Activated CD4-positive, alpha-beta T cell treated with anti-CD3 and anti-CD28 coated beads, Interleukin-2, amount 10 ng/mL, durations not matched to agents 24 days and 14 days (primary cell): ENCODE measurements at regions not wholly inside any gene's neighbourhood (a gene's known extent, or its start where the extent isn't known, plus 50 kb on each side); places are given as distances from the start of the nearest gene placed in this dataset.

Experiments
- DNase-seq: peaks from one replicate; pipeline ENCODE4 v3.0.0; 2022
- H3K27ac Mint-ChIP-seq: one replicate; pipeline ENCODE4 v1.8.0; 2022; ENCODE audit warnings: mild to moderate bottlenecking, mixed read lengths
- H3K27me3 Mint-ChIP-seq: one replicate; pipeline ENCODE4 v1.8.0; 2022; ENCODE audit warnings: mixed read lengths
- H3K36me3 Mint-ChIP-seq: one replicate; pipeline ENCODE4 v1.8.0; 2022; ENCODE audit warnings: low read depth, mild to moderate bottlenecking, mixed read lengths
- H3K4me1 Mint-ChIP-seq: one replicate; pipeline ENCODE4 v1.8.0; 2021; ENCODE audit warnings: mixed read lengths
- H3K4me3 Mint-ChIP-seq: one replicate; pipeline ENCODE4 v1.8.0; 2022; ENCODE audit warnings: mild to moderate bottlenecking, moderate library complexity, mixed read lengths
- H3K9me3 Mint-ChIP-seq: one replicate; pipeline ENCODE4 v1.8.0; 2021; ENCODE audit warnings: mixed read lengths
- intact Hi-C: fragments of 100-400 bp; cut with micrococcal nuclease; formaldehyde crosslinking; loops from one replicate; pipeline ENCODE4 v1.15.1; 2023

DNA sequence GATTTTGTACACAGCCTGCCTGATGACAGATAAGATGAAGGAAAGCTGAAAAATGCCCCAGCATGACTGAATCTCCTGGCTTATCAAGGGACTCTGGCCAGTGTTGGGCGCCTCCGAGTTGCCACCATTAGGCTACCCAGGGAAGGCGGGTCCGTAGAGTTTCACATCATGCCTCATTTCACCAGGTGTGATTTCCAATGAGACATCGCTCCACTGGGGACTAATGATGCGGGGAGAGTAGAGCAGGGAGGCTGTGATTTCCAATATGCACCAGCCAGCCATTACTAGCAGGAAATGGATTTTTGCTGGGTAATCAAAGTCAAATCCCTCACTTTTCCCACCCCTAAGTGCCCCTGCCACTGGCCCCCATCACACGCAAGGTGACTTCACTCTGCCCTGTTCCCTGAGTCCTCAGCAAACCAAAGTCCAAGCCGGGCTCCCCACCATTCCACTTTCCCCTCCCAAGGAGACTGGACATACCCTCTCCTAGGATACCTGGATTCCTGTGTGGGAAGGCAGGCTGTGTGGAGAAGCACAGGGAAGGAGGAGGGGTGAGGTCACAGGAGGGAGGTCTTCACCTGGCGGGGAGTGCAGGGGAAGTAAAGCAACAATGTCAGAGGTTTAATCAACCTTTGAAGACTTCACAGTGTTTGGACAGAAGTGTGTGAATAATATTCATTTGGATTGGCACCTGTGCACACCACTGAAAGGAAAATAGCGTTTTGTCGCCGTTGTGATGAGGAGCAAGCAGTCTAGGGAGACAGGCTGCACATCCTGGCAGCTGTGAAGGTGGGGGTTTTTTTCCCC, 613.3 kb upstream of the CADM1 start:
- H3K27me3 Mint-ChIP-seq: no peaks in the 10 kb centered on the region
- H3K4me3 Mint-ChIP-seq: no peak overlapping the region
- no peak overlapping the region for H3K27ac Mint-ChIP-seq
- H3K4me1 Mint-ChIP-seq: no peaks in the 10 kb centered on the region
- no peaks in the 10 kb centered on the region for H3K36me3 Mint-ChIP-seq
- DNase-seq: no peak
- intact Hi-C loops: no loop called here
- H3K9me3 Mint-ChIP-seq: no peaks in the 10 kb centered on the region

DNA sequence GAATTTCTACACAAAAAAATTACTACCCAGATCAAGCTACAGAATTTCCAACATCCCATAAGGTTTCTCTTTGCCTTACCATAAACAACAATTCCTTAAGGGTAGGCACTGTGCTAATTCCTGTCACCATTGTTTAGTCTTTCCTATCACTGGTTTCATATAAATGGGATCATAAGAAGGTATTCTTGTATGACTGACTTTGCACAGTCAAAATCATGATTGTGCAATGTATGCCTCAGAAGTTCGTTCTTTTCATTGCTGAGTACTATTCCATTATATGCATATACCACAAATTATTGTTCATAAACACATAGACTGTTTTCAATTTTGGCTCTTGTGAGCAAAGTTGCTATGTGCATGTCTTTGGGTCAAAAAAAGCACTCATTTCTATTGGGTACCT, 611.6 kb upstream of the CADM1 start:
- no peaks in the 10 kb centered on the region for H3K9me3 Mint-ChIP-seq
- no peaks in the 10 kb centered on the region for H3K4me1 Mint-ChIP-seq
- no peaks in the 10 kb centered on the region for H3K27me3 Mint-ChIP-seq
- intact Hi-C loops: no loop called here
- no peak overlapping the region for H3K4me3 Mint-ChIP-seq
- H3K36me3 Mint-ChIP-seq: no peaks in the 10 kb centered on the region
- H3K27ac Mint-ChIP-seq: no peak overlapping the region
- no peak for DNase-seq

DNA sequence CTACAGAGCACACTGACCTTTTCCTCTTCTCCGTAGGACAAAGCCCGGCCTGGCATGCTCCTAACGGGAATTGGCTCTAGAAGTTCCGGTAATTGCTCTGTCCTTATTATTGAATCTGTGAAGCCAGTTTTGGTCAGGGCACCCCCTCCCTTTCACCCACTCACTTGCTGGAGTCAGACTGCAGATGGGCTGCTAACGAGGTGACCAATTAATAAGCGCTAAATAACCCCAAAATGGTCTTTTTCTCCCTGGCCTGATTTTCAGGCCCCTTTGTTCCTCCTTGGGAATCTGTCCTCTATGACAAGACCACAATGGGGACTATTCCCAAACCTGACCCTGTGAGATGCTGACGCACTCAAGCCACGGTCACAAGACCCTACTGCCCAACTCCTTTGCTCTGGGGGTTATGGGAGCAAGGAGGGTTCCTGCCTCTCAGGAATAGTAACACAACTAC, 610.0 kb upstream of the CADM1 start:
- H3K9me3 Mint-ChIP-seq: no peaks in the 10 kb centered on the region
- no peak for DNase-seq
- no peak overlapping the region for H3K27ac Mint-ChIP-seq
- intact Hi-C loops: no loop called here
- no peaks in the 10 kb centered on the region for H3K36me3 Mint-ChIP-seq
- no peak overlapping the region for H3K4me3 Mint-ChIP-seq
- no peaks in the 10 kb centered on the region for H3K27me3 Mint-ChIP-seq
- H3K4me1 Mint-ChIP-seq: no peaks in the 10 kb centered on the region

DNA sequence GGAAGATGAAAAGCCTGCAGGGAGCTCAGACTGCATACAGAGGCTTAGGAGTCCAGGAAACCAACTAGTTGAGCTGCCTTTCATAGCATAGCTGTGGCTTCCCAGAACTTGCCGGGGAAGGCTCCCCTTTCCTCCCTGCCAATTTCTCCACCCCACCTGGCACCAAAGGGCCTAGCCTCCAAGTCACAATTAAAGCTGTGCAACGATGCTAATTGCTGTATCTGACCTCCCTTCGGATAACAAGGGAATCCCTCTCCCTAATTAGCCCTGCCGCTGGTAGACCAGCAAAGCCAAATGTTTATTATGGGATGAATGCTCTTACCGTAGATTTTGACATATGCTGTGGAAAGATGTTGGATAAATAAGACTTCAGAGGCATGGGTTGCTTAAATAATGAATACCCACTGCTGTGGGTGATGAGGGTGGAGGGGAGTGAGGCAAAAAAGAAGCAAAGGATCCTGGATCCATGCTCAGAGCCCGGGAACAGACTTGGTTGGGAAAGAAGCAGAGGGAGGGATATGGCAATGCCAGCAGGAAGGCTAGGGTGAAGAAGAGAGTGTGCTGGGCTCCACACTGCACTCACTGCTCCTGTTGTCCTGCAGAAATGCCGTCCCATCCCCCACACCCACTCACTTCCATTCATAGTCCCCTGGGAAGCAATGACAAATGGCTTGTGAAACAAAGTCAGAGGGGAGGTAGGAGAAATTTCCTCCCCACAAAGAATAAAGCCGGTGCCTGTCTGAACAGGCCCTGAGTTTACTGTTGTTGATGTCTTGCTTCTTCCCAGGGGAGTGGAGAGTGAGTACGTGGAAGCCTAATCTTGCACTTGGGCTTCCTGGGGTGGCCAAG, 608.1 kb upstream of the CADM1 start:
- intact Hi-C loops: no loop called here
- Mint-ChIP-seq H3K27me3 (no peaks in the 10 kb centered on the region), H3K36me3 (no peaks in the 10 kb centered on the region)

DNA sequence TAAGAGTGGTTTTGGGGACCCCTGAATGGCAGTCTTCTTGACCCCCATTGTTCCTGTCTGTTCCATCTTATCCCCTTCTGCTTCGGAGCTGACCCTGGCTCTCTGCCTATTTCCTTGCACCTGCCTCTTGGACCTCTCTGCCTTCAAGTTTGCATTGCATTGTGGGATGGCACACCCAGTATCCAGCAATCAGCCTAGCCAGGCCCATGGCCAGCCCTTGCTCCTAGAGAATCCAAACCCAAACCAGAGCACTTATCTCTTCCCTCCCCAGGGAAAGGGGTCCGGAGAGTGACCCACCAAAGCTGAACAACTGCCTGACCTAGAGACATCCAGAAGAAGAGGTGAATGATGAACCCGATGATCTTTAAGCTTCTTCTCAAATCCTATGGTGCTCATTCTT, 607.3 kb upstream of the CADM1 start:
- no peak for DNase-seq
- Mint-ChIP-seq H3K4me1 (no peaks in the 10 kb centered on the region), H3K4me3 (no peak overlapping the region), H3K27me3 (no peaks in the 10 kb centered on the region), H3K36me3 (no peaks in the 10 kb centered on the region), H3K27ac (no peak overlapping the region), H3K9me3 (no peaks in the 10 kb centered on the region)
- intact Hi-C loops: no loop called here

More for the DNA sequence above, 608.1 kb upstream of the CADM1 start:
- H3K4me1 Mint-ChIP-seq: no peaks in the 10 kb centered on the region
- no peak overlapping the region for H3K27ac Mint-ChIP-seq
- H3K4me3 Mint-ChIP-seq: no peak overlapping the region
- no peak for DNase-seq
- no peaks in the 10 kb centered on the region for H3K9me3 Mint-ChIP-seq

DNA sequence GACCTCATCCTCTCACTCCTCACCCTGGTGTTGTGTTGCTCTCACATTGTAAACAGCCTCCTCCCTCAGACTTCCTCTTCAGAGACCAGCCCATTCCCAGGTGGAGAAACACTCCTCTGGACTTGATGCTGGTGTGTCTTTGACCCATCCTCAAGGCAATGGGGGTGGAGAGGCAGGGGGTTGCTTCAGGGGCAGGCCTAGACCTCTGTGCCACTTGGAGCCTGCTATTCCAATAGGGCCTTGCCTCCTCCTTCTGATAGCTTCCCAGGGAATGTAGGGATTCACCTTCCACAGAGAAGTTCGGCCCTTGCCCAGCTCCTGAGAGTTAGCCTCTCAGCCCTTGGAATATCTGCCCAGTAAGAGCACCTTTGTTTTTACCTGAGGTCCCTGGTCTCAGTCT, 606.6 kb upstream of the CADM1 start:
- H3K4me1 Mint-ChIP-seq: no peaks in the 10 kb centered on the region
- no peak for DNase-seq
- intact Hi-C loops: no loop called here
- H3K27me3 Mint-ChIP-seq: no peaks in the 10 kb centered on the region
- no peaks in the 10 kb centered on the region for H3K9me3 Mint-ChIP-seq
- H3K36me3 Mint-ChIP-seq: no peaks in the 10 kb centered on the region
- no peak overlapping the region for H3K27ac Mint-ChIP-seq
- no peak overlapping the region for H3K4me3 Mint-ChIP-seq

DNA sequence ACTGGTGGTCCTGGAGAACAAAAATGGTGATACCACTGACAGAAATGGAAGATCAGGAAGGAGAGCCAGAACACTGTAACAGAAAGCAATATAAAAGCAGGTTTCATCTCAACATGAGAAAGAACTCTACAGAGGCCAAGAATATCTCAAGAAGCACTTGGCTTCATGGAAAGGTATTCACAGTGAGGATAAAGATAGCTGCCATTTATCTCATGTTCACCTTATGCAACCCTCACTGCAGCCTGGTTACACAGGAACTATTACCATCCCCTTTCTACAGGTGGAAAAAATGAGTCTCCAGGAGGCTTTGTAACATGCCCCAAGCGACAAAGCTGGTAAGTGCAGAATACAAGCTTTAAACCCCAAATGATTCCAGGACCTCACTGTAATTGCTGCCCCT, 606.1 kb upstream of the CADM1 start:
- intact Hi-C loops: no loop called here
- DNase-seq: no peak
- H3K36me3 Mint-ChIP-seq: no peaks in the 10 kb centered on the region
- no peaks in the 10 kb centered on the region for H3K9me3 Mint-ChIP-seq
- H3K4me1 Mint-ChIP-seq: no peaks in the 10 kb centered on the region
- no peak overlapping the region for H3K27ac Mint-ChIP-seq
- H3K27me3 Mint-ChIP-seq: no peaks in the 10 kb centered on the region
- no peak overlapping the region for H3K4me3 Mint-ChIP-seq

DNA sequence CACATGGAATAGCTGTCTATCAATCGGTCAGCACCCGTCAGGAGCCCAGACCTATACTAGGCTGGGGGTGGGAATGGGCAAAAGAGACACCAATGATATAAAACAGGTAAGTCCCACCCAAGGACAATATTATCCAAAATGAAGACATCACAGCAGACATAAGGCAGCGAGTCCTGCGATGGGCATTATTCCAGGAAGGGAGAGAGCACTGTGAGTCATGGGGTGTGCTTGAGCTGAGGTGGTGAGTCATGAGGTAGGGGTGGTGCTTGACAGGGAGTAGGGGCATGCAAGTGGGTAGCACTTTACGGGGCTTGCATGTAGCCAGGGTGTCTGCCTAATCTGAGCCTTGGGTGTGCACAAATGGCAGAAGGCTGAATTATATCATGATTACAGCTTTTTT, 605.0 kb upstream of the CADM1 start:
- Mint-ChIP-seq H3K4me3 (no peak overlapping the region), H3K4me1 (no peaks in the 10 kb centered on the region), H3K27me3 (no peaks in the 10 kb centered on the region), H3K9me3 (no peaks in the 10 kb centered on the region), H3K27ac (no peak overlapping the region), H3K36me3 (no peaks in the 10 kb centered on the region)
- DNase-seq: no peak
- intact Hi-C loops: no loop called here

DNA sequence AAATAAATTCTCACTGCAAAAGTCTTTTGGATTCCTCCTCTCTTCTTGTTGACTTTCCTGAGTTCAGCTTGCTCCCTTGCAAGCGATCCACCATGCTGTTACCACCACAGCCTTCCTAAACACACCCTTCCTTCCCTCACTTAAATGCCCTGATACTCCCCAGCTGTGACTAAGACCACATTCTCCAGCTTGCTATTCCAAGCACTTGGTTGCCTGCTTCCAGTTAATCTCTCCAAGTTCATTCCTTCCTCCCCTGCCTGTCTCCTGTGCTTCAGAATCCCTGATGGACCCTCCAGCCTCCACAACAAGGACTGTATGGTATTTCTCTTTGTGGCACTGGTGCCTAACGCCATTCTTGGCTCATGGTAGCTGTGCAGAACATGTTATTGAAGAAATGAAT, 603.9 kb upstream of the CADM1 start:
- H3K27ac Mint-ChIP-seq: no peak overlapping the region
- intact Hi-C loops: no loop called here
- no peaks in the 10 kb centered on the region for H3K27me3 Mint-ChIP-seq
- no peak for DNase-seq
- H3K9me3 Mint-ChIP-seq: no peaks in the 10 kb centered on the region
- no peaks in the 10 kb centered on the region for H3K36me3 Mint-ChIP-seq
- H3K4me3 Mint-ChIP-seq: no peak overlapping the region
- no peaks in the 10 kb centered on the region for H3K4me1 Mint-ChIP-seq

DNA sequence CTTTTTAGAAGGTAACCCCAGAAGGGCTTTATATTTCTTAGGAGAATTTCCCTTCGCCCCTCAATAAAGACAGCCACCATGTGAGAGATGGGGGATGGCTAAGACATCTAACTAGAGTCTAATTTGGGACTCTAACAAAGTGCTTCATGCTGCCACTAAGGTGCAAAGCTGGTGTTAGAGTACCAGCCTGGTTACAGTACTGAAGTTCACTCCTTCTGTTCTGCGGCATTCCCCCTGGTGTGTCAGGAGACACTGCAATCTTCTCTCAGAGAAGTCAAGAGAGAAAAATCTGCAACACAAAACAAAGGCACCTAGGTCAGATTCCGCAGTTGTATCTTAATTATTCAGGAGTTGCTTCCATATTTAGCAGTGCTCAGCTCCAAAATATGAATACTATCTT, 603.0 kb upstream of the CADM1 start:
- no peaks in the 10 kb centered on the region for H3K4me1 Mint-ChIP-seq

DNA sequence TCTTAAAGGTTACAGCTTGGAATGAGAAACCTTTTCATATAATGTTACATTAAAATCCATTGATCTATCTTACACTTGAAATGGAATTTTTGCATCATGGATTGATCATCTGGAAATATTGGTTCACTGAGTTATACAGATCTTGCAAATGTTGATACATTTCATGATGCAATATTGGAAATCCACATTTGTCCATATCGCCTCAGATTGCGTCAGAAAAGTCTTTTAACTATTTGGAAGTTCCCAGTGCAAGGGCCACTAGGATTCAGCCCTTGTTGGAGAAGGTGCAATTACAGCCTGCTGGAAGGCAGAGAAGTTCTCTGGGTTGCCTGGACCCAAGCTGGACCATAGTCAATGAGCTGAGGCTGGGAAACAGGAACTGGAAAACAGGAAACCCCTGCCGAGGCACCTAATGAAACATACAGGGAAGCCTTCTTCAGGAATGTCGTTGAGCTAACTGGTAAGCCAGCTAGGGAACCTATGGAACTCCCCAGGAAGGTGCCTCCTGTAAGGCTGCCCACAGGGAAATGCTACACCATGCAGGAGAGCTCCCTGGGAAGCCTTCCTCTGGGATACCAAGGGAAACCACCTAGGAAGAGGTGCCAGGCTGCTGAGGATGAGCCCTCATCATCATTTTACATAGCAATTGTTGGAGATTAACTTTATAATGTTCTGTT, 600.4 kb upstream of the CADM1 start:
- no peak overlapping the region for H3K27ac Mint-ChIP-seq
- no peak for DNase-seq
- intact Hi-C loops: no loop called here
- H3K9me3 Mint-ChIP-seq: no peaks in the 10 kb centered on the region
- H3K4me3 Mint-ChIP-seq: no peak overlapping the region
- H3K27me3 Mint-ChIP-seq: no peaks in the 10 kb centered on the region
- H3K36me3 Mint-ChIP-seq: no peaks in the 10 kb centered on the region
- H3K4me1 Mint-ChIP-seq: no peaks in the 10 kb centered on the region

More for the DNA sequence above, 603.0 kb upstream of the CADM1 start:
- Mint-ChIP-seq H3K9me3 (no peaks in the 10 kb centered on the region), H3K27me3 (no peaks in the 10 kb centered on the region), H3K4me3 (no peak overlapping the region), H3K36me3 (no peaks in the 10 kb centered on the region), H3K27ac (no peak overlapping the region)
- intact Hi-C loops: no loop called here
- no peak for DNase-seq

DNA sequence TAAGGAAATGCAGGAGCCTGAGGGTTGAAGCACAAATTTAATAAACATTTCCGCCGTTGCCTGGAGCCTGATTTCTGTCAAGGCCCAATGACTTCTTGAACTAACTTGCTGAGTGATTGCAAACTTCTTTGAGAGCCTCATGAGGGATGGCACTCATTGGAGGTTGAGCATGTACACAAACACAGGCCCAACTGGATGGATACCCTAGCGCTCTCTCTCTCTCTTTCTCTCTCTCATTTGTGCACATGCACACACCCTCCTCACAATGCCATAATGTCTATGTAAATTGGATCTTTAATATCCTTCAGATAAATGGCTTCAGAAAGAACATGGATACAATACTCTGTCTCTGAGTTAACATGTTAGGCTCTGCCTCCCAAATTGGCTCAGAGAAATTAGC, 597.7 kb upstream of the CADM1 start:
- Mint-ChIP-seq H3K4me3 (no peak overlapping the region), H3K27me3 (no peaks in the 10 kb centered on the region), H3K4me1 (no peaks in the 10 kb centered on the region), H3K27ac (no peak overlapping the region), H3K36me3 (no peaks in the 10 kb centered on the region), H3K9me3 (no peaks in the 10 kb centered on the region)
- intact Hi-C loops: no loop called here
- no peak for DNase-seq

DNA sequence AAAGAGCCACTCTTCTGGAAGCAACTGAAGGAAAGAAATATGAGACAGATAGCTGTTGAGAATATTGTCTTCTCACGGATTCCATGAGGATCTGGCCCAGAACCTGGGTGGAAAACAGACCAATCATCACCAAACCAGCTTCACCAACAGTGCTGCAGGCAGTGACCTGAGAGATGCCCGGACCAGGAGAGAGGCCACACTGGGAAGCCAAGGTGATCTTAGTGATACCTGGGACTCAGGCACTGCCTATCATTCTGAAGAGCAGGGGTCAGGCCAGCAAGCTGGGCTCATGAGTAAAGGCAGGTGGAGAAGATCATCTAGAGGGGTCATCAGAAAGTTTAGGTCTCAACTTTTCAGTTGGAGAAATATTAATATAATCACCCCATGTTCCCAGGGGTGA, 595.8 kb upstream of the CADM1 start:
- Mint-ChIP-seq H3K4me1 (no peaks in the 10 kb centered on the region), H3K9me3 (no peaks in the 10 kb centered on the region), H3K4me3 (no peak overlapping the region), H3K27ac (no peak overlapping the region), H3K36me3 (no peaks in the 10 kb centered on the region), H3K27me3 (no peaks in the 10 kb centered on the region)
- no peak for DNase-seq
- intact Hi-C loops: no loop called here

DNA sequence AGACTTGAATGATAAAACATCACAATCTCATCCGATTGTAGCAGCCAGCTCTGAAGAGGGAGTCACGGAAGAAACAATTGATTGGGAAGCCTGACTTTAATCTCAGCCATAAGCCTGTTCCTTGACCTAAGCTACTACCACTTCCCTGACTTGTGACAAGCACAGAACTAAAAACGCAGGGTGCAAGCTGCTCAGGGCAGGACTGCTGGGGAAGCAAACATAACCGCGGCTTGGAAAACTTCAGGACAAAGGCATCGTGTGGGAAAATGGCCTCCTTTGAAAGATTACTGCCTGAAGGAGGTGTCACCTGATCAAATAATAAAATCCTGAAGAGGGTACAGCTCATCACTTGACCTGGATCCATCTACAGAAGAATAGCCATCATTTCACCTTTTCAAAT, 595.3 kb upstream of the CADM1 start:
- Mint-ChIP-seq H3K9me3 (no peaks in the 10 kb centered on the region), H3K4me1 (no peaks in the 10 kb centered on the region), H3K27me3 (no peaks in the 10 kb centered on the region), H3K4me3 (no peak overlapping the region), H3K36me3 (no peaks in the 10 kb centered on the region), H3K27ac (no peak overlapping the region)
- intact Hi-C loops: no loop called here
- no peak for DNase-seq
